H1 (cell line): ENCODE measurements at regions not wholly inside any gene's neighbourhood (a gene's known extent, or its start where the extent isn't known, plus 50 kb on each side); places are given as distances from the start of the nearest gene placed in this dataset.

Source experiments
- CTCF ChIA-PET: fragments of 300-600 bp; sonication (Branson Sonifier 250); formaldehyde crosslinking; loops from one replicate; lab custom pipeline; 2021; ENCODE audit not compliant: partially characterized antibody; lab: Charles Lee
- POLR2A ChIA-PET: fragments of 300-600 bp; sonication (Branson Sonifier 250); formaldehyde crosslinking; loops from one replicate; lab custom pipeline; 2021; ENCODE audit warnings: inconsistent platforms; ENCODE audit not compliant: partially characterized antibody; lab: Charles Lee
- DNase-seq, 2 experiments: peaks; one replicate each; pipeline versions ENCODE4 v3.0.0 to v3.0.0-alpha.2; 2010 to 2022; ENCODE audit warnings: low spot score in 2 of 2, low read depth in 1 of 2, mixed read lengths in 1 of 2
- FAIRE-seq: peaks from 2 replicates; lab custom pipeline; 2011; peaks lifted over from hg19 to GRCh38; lab: Jason Lieb, UNC
- H2AFZ ChIP-seq: 2 replicates; pipeline ENCODE4 v1.8.1; 2012; ENCODE audit warnings: low read length, inconsistent platforms
- H2AK5ac ChIP-seq: 2 replicates; pipeline ENCODE4 v1.6.1; 2013; ENCODE audit warnings: low read depth, low read length
- H2BK120ac ChIP-seq: replicated peaks from 2 replicates; pipeline ENCODE3; 2013; ENCODE audit warnings: low read depth, low read length, inconsistent platforms
- H2BK12ac ChIP-seq: 2 replicates; pipeline ENCODE4 v1.6.1; 2013; ENCODE audit warnings: low read depth, low read length
- H2BK15ac ChIP-seq: 2 replicates; pipeline ENCODE4 v1.6.1; 2013; ENCODE audit warnings: low read length
- H2BK20ac ChIP-seq: 2 replicates; pipeline ENCODE4 v1.6.1; 2013; ENCODE audit warnings: low read length
- H2BK5ac ChIP-seq: 2 replicates; pipeline ENCODE4 v1.6.1; 2013; ENCODE audit warnings: low read depth, low read length
- H3K14ac ChIP-seq: 2 replicates; pipeline ENCODE4 v1.6.1; 2013; ENCODE audit warnings: inconsistent platforms; ENCODE audit not compliant: insufficient read length
- H3K18ac ChIP-seq: 2 replicates; pipeline ENCODE4 v1.6.1; 2013; ENCODE audit warnings: low read length; ENCODE audit errors: extremely low read depth
- H3K23ac ChIP-seq: 2 replicates; pipeline ENCODE4 v1.6.1; 2013; ENCODE audit warnings: inconsistent platforms; ENCODE audit not compliant: insufficient read length
- H3K23me2 ChIP-seq: 2 replicates; pipeline ENCODE4 v1.6.1; 2013; ENCODE audit warnings: low read depth, low read length
- H3K27ac ChIP-seq: 2 replicates; pipeline ENCODE4 v1.6.1; 2011; ENCODE audit warnings: low read depth, low read length, inconsistent platforms
- H3K27me3 ChIP-seq, 4 experiments: replicated peaks in 1 of 4; 1 replicate in 1 of 4; 2 replicates in 3 of 4; pipeline versions ENCODE4 v1.6.1 to v1.8.1; 2011 to 2013; ENCODE audit warnings: low read length in 3 of 4, mild to moderate bottlenecking in 3 of 4, inconsistent platforms in 2 of 4, mixed read lengths in 2 of 4, moderate library complexity in 1 of 4; ENCODE audit not compliant: control insufficient read depth in 3 of 4, insufficient read depth in 3 of 4; ENCODE audit errors: extremely low read depth in 1 of 4
- H3K36me3 ChIP-seq, 4 experiments: 2 replicates each; pipeline versions ENCODE4 v1.6.1 to v1.8.1; 2011 to 2013; ENCODE audit warnings: mild to moderate bottlenecking in 4 of 4, low read length in 3 of 4, moderate library complexity in 2 of 4, control low read depth in 1 of 4, inconsistent platforms in 1 of 4; ENCODE audit not compliant: insufficient read depth in 4 of 4, control insufficient read depth in 2 of 4
- H3K4ac ChIP-seq: replicated peaks from 2 replicates; pipeline ENCODE3; 2013; ENCODE audit warnings: low read length, low read depth, mixed read lengths, inconsistent platforms; ENCODE audit not compliant: insufficient read length
- H3K4me1 ChIP-seq, 4 experiments: replicated peaks in 1 of 4; 1 replicate in 1 of 4; 2 replicates in 3 of 4; pipeline versions ENCODE4 v1.6.1 to v1.8.1; 2011 to 2013; ENCODE audit warnings: low read length in 3 of 4, inconsistent platforms in 2 of 4, mixed read lengths in 1 of 4; ENCODE audit not compliant: insufficient read depth in 4 of 4, control insufficient read depth in 3 of 4
- H3K4me2 ChIP-seq, 2 experiments: 2 replicates each; pipeline versions ENCODE4 v1.6.1 to v1.8.1; 2011 to 2013; ENCODE audit warnings: low read depth in 2 of 2, low read length in 2 of 2, control low read depth in 1 of 2, inconsistent platforms in 1 of 2, mild to moderate bottlenecking in 1 of 2; ENCODE audit not compliant: insufficient read depth in 1 of 2
- H3K4me3 ChIP-seq, 4 experiments: fragments of 200-600, 300-600 bp in 1 of 4; sonication (generic), shearing (Covaris generic), sonication (Bioruptor Twin) in 1 of 4; 2 replicates each; pipeline versions ENCODE4 v1.5.1 to v1.8.1; 2011 to 2016; ENCODE audit warnings: low read length in 4 of 4, low read depth in 3 of 4, control low read depth in 2 of 4, inconsistent platforms in 2 of 4, mild to moderate bottlenecking in 2 of 4, mixed read lengths in 1 of 4, moderate library complexity in 1 of 4; ENCODE audit not compliant: insufficient read depth in 2 of 4; ENCODE audit errors: extremely low read depth in 1 of 4
- H3K56ac ChIP-seq: replicated peaks from 2 replicates; pipeline ENCODE3; 2013; ENCODE audit warnings: low read depth, mild to moderate bottlenecking, mixed read lengths, low read length, inconsistent platforms; ENCODE audit not compliant: insufficient read length
- H3K79me1 ChIP-seq: 2 replicates; pipeline ENCODE4 v1.6.1; 2013; ENCODE audit warnings: low read depth, low read length, control low read depth
- H3K79me2 ChIP-seq, 2 experiments: 2 replicates each; pipeline versions ENCODE4 v1.6.1 to v1.8.1; 2012 to 2013; ENCODE audit warnings: low read length in 2 of 2, mild to moderate bottlenecking in 2 of 2, inconsistent platforms in 1 of 2; ENCODE audit not compliant: insufficient read depth in 2 of 2, control insufficient read depth in 1 of 2
- H3K9ac ChIP-seq, 4 experiments: replicated peaks in 1 of 4; 1 replicate in 1 of 4; 2 replicates in 3 of 4; pipeline versions ENCODE4 v1.6.1 to v1.8.1; 2011 to 2013; ENCODE audit warnings: low read depth in 3 of 4, low read length in 3 of 4, control low read depth in 2 of 4, mild to moderate bottlenecking in 2 of 4, moderate library complexity in 2 of 4, inconsistent platforms in 1 of 4; ENCODE audit errors: extremely low read depth in 1 of 4
- H3K9me3 ChIP-seq, 2 experiments: 2 replicates each; pipeline versions ENCODE4 v1.6.1 to v1.8.1; 2012 to 2013; ENCODE audit warnings: mild to moderate bottlenecking in 2 of 2, moderate library complexity in 2 of 2, control low read depth in 1 of 2, inconsistent platforms in 1 of 2, low read depth in 1 of 2, low read length in 1 of 2, mixed read lengths in 1 of 2; ENCODE audit not compliant: insufficient read depth in 2 of 2
- H4K20me1 ChIP-seq, 2 experiments: replicated peaks in 1 of 2; 2 replicates each; pipeline versions ENCODE3 to v1.8.1; 2011 to 2013; ENCODE audit warnings: inconsistent platforms in 2 of 2, low read length in 2 of 2, mild to moderate bottlenecking in 1 of 2; ENCODE audit not compliant: insufficient read depth in 2 of 2, control insufficient read depth in 1 of 2
- H4K5ac ChIP-seq: 2 replicates; pipeline ENCODE4 v1.6.1; 2013; ENCODE audit warnings: low read length, low read depth, mixed read lengths, inconsistent platforms; ENCODE audit not compliant: insufficient read length
- H4K8ac ChIP-seq: 2 replicates; pipeline ENCODE4 v1.8.0; 2013; ENCODE audit warnings: mild to moderate bottlenecking, moderate library complexity, low read length, inconsistent platforms; ENCODE audit not compliant: insufficient read depth; ENCODE audit errors: extremely low read depth
- H4K91ac ChIP-seq: replicated peaks from 2 replicates; pipeline ENCODE3; 2013; ENCODE audit warnings: low read length, mixed read lengths, inconsistent platforms; ENCODE audit not compliant: insufficient read length
- EGR1 ChIP-seq: IDR thresholded peaks from 2 replicates; pipeline ENCODE4 v1.6.1; 2011; ENCODE audit warnings: low read depth, low read length, borderline replicate concordance
- WGBS, 2 experiments: shearing (Covaris generic) in 1 of 2; methylation state at CpG; one replicate each; pipeline versions ENCODE4 v1.1.6 to v1.1.7; 2013 to 2015; ENCODE audit warnings: low lambda C conversion rate in 2 of 2, mixed read lengths in 2 of 2, inconsistent platforms in 1 of 2, low coverage in 1 of 2, missing lambda C conversion rate in 1 of 2; ENCODE audit not compliant: insufficient replicate concordance in 2 of 2, insufficient coverage in 1 of 2, insufficient read length in 1 of 2; ENCODE audit errors: extremely low coverage in 1 of 2, missing lambda C conversion rate in 1 of 2; 5-methylcytosine and 5-hydroxymethylcytosine counted together

DNA sequence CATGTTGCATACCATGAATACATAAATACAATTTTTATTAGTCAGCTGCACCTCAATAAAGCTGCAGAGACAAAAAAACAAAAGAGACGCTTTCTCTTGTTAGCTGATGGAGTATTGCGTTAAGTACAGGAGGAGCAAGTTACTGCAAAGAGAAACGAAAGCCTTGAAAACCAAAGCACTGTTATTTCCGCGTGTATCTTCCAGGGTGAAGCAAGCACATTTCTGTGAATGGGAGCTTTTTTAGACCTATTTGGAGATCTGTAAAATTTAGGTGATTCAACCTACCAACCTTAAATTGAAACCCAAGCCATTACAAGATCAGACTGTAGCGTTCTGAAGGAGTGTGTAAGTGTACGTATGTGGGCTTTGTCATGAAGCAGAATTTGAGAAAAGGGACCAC lies 390.4 kb downstream of the SOX9 start:
- Histone ChIP-seq H4K91ac (no peak overlapping the region), H3K79me1 (no peaks in the 10 kb centered on the region), H4K20me1 (no peaks in the 10 kb centered on the region), H3K4me1 (peaks cover 3 to 15% (median 5%) of the 10 kb centered on the region in 4 experiments; a peak in 4 of 7 replicates), H2BK120ac (no peak overlapping the region), H2BK12ac (no peak overlapping the region), H3K56ac (no peak overlapping the region), H2AK5ac (no peak overlapping the region), H2BK5ac (no peak overlapping the region), H2BK20ac (no peak overlapping the region), H3K4ac (no peak overlapping the region), H4K5ac (no peak overlapping the region), H3K18ac (no peak overlapping the region), H2AFZ (no peak overlapping the region), H2BK15ac (no peak overlapping the region), H3K9ac (no peak overlapping the region), H3K27me3 (no peaks in the 10 kb centered on the region), H4K8ac (no peak overlapping the region), H3K27ac (no peak overlapping the region), H3K9me3 (no peaks in the 10 kb centered on the region), H3K36me3 (no peaks in the 10 kb centered on the region), H3K14ac (no peak overlapping the region), H3K4me3 (no peak overlapping the region), H3K4me2 (no peak overlapping the region), H3K23ac (no peak overlapping the region), H3K23me2 (no peaks in the 10 kb centered on the region), H3K79me2 (no peaks in the 10 kb centered on the region)
- POLR2A ChIA-PET, result no interaction called here
- CTCF ChIA-PET, result interaction anchor here (0.8 to 2.3 kb wide), 4 partner anchors 12 to 46 kb away, joined by 3 to 8 read pairs (median 4); no protein-coding TSS in a partner anchor
- no peak for TF ChIP-seq EGR1
- FAIRE-seq (no peak), DNase-seq (no peak)
- 91% methylated on average over 7 of the region's 7 CpGs; no CpG with 5 or more reads in 1 of the 2 experiments for WGBS, 2 experiments
